Erythroblast (primary cell): ENCODE measurements at regions not wholly inside any gene's neighbourhood (a gene's known extent, or its start where the extent isn't known, plus 50 kb on each side); places are given as distances from the start of the nearest gene placed in this dataset.

Experiments
- GATA1 ChIP-seq: IDR thresholded peaks from 2 replicates; pipeline ENCODE4 v1.6.1; 2011; ENCODE audit warnings: low read depth, mild to moderate bottlenecking, control low read depth, low read length, moderate library complexity
- POLR2A ChIP-seq: IDR thresholded peaks from 2 replicates; pipeline ENCODE4 v1.6.1; 2011; ENCODE audit warnings: mild to moderate bottlenecking, low read length

- TF ChIP-seq POLR2A (no peak), GATA1 (no peak)
Observed at GRCh38 chr1:187577610-187578009, 748.9 kb downstream of the PLA2G4A start.
